AG09309 (cell line): ENCODE measurements at regions not wholly inside any gene's neighbourhood (a gene's known extent, or its start where the extent isn't known, plus 50 kb on each side); places are given as distances from the start of the nearest gene placed in this dataset.

Experiments
- DNase-seq: peaks from one replicate; pipeline ENCODE4 v3.0.0-alpha.2; 2010; ENCODE audit warnings: low read depth
- H3K4me3 ChIP-seq: 2 replicates; pipeline ENCODE4 v1.5.1; 2011; ENCODE audit warnings: mild to moderate bottlenecking, low read depth, low read length, moderate library complexity; ENCODE audit not compliant: control insufficient read depth
- TF ChIP-seq, protein P1 (sequence below): IDR thresholded peaks from 2 replicates; pipeline ENCODE4 v1.5.1; 2011; ENCODE audit warnings: mild to moderate bottlenecking, low read depth, low read length, inconsistent platforms; ENCODE audit not compliant: insufficient read depth, control insufficient read depth; ENCODE audit errors: missing control alignments

DNA sequence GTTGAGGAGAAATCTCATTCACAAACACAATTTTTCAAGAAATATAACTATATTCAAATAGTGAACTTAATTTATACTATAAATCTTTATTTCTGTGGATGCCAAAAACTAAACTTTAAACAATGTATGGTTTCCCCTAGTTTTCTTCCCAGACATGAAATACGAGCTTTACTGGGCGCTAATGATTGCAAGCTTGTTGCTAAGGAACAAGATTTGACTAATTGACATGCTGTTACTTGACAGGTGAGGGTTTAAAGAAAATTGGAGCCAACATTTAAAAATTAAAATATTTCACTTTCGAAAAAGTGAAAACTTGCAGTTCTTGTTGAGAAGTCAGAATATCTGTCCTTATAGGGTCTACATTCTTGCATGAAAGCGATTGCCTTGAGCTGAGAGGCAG lies 381.0 kb downstream of the MEIS1 start:
- no peak for DNase-seq
- TF ChIP-seq, protein P1, sequence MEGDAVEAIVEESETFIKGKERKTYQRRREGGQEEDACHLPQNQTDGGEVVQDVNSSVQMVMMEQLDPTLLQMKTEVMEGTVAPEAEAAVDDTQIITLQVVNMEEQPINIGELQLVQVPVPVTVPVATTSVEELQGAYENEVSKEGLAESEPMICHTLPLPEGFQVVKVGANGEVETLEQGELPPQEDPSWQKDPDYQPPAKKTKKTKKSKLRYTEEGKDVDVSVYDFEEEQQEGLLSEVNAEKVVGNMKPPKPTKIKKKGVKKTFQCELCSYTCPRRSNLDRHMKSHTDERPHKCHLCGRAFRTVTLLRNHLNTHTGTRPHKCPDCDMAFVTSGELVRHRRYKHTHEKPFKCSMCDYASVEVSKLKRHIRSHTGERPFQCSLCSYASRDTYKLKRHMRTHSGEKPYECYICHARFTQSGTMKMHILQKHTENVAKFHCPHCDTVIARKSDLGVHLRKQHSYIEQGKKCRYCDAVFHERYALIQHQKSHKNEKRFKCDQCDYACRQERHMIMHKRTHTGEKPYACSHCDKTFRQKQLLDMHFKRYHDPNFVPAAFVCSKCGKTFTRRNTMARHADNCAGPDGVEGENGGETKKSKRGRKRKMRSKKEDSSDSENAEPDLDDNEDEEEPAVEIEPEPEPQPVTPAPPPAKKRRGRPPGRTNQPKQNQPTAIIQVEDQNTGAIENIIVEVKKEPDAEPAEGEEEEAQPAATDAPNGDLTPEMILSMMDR, result no peak
- no peak overlapping the region for H3K4me3 ChIP-seq

DNA sequence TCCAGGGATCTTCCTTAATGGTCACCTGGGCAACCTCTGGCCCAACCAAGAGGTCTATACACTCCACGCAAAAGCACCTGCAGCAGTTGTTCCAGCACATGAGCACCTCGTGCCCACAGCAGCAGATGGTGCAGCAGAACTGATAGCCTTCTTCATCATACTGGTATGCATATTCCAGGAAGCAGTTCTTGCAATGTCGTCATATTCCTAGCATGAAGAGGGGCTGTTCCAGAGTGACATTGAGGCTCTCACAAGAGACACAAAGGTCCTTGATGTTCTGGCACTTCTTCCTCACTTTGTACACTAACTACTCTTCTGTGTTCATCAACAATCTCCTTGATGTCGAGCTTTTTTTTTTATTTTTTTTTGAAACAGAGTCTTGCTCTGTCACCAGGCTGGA lies 386.2 kb downstream of the MEIS1 start:
- no peak overlapping the region for H3K4me3 ChIP-seq
- no peak for DNase-seq
- TF ChIP-seq, protein P1, result no peak

DNA sequence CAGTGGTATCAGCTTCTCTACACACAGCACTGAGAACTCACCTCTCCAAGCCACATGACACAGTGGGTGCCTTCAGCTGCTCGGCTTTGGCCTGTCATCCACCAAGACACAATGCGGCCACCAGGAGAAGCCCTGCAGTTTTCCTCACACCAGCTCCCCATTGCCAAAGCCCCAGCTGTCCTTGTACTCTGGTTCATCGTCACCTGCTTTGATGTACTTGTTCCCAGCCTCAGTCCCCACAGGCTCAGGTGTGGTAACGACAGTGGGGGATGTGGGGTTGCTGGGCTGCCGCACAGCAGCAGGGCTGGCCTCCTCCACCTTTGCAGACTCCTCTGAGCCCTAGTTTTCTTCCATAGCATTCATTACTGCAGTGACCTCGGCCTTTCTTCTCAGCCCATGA lies 387.3 kb downstream of the MEIS1 start:
- DNase-seq, result no peak
- H3K4me3 ChIP-seq, result no peak overlapping the region
- TF ChIP-seq, protein P1, result no peak

DNA sequence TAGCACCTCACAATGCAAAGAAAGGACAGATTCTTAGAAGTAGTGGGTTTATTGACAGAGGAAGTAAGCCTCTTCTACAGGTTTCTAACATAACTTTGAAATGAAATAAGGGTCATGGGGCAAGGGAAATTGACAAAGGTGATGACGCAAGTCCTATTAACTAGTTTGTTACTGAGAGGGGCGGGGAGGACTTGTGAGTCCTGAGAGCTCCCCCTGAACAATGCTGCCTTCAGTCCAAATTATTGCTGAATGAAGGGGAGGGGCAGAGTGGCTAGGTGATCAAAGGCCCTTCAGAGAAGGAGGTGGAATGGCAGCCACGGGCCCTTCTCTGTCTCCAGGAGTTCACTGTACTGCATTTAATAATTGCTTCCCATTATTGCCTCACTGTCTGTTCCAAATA lies 390.0 kb downstream of the MEIS1 start:
- DNase-seq, result no peak
- TF ChIP-seq, protein P1, result no peak
- no peak overlapping the region for H3K4me3 ChIP-seq

DNA sequence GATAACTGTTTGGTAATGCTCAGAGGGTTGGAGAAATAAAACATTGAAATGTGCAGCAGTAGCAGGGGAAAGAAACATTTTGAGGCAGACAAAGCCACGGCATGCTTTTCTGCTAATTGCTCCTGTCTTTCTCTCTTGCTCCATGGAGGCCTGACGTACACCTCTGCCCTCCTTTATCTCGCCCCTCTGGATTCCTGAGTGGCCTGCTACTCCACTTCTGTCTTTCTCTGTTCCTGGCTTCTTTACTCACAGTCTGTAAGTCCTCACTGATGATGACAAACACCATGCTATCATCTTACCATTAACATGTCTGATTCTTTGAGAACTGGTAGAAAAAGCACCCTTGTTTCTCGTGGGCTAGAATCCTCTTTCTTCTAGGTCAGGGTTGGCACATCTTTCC lies 392.9 kb downstream of the MEIS1 start:
- no peak overlapping the region for H3K4me3 ChIP-seq
- TF ChIP-seq, protein P1, result no peak
- DNase-seq, result no peak

DNA sequence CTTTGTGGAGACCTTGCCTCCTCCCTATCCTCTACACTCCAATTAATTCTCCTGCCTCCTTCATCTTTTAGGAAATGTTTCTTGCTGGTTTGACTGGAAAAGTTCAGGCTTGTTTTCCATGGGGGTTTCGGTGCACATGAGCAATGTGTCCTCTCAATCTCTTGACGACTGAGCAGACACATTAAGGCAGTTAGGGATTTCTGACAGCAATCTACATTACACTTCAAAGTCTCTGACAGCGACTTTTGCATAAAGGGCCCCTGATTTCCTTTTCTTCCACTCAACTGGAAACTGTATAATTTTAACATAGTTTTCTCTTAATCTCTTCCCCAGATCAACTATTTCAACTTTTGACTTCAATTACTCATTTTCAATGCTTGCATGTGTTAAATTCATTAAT lies 394.0 kb downstream of the MEIS1 start:
- TF ChIP-seq, protein P1, result no peak
- no peak overlapping the region for H3K4me3 ChIP-seq
- no peak for DNase-seq

DNA sequence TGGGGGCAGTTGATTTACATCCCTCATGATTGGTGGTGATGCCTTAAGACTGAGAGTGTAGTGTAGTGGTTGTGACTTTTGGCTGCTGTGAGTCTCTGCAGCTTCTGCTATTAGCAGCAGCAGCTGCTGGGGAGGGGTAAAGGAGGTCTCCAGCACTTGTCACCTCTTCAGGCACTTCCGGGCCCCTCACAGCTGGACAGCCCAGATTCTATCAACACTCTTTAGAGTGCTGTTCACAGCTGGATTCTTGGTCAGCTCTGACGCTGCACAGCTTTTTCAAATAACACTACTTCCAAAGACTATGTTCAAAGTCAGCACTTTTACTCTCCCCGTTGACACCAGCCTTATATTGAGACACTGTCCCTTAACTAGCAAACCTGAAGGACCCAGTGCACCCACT lies 396.0 kb downstream of the MEIS1 start:
- H3K4me3 ChIP-seq, result no peak overlapping the region
- no peak for DNase-seq
- TF ChIP-seq, protein P1, result no peak
